Urinary bladder (tissue), 3 donors: ENCODE measurements at regions not wholly inside any gene's neighbourhood (a gene's known extent, or its start where the extent isn't known, plus 50 kb on each side); places are given as distances from the start of the nearest gene placed in this dataset.

ENCODE experiments used
- DNase-seq: peaks from one replicate; pipeline ENCODE4 v3.0.0-alpha.2; 2015; ENCODE audit errors: extremely low spot score
- H3K27ac ChIP-seq: one replicate; pipeline ENCODE4 v1.5.1; 2013; ENCODE audit warnings: low read depth, mild to moderate bottlenecking, moderate library complexity
- H3K36me3 ChIP-seq: one replicate; pipeline ENCODE4 v1.6.1; 2013; ENCODE audit warnings: mild to moderate bottlenecking, moderate library complexity; ENCODE audit not compliant: insufficient read depth
- H3K4me1 ChIP-seq: one replicate; pipeline ENCODE4 v1.6.1; 2013; ENCODE audit warnings: mild to moderate bottlenecking, moderate library complexity; ENCODE audit not compliant: insufficient read depth
- H3K4me3 ChIP-seq: one replicate; pipeline ENCODE4 v1.5.1; 2013; ENCODE audit warnings: low read depth, low read length
- WGBS: extraction: QIAGEN DNeasy Blood & Tissue Kit; methylation state at CpG from one replicate; pipeline ENCODE4 v1.1.7; 2013; 5-methylcytosine and 5-hydroxymethylcytosine counted together
- donor health status: healthy with polysubstance abuse.
- donor health status: healthy.

- Histone ChIP-seq H3K4me3 (no peak overlapping the region), H3K36me3 (no peaks in the 10 kb centered on the region), H3K27ac (no peak overlapping the region), H3K4me1 (no peaks in the 10 kb centered on the region)
- no peak for DNase-seq
- 81% methylated on average over 1 of the region's 1 CpG for WGBS
Measured at GRCh38 chr10:70939441-70940003, 51.2 kb upstream of the PCBD1 start.

DNA sequence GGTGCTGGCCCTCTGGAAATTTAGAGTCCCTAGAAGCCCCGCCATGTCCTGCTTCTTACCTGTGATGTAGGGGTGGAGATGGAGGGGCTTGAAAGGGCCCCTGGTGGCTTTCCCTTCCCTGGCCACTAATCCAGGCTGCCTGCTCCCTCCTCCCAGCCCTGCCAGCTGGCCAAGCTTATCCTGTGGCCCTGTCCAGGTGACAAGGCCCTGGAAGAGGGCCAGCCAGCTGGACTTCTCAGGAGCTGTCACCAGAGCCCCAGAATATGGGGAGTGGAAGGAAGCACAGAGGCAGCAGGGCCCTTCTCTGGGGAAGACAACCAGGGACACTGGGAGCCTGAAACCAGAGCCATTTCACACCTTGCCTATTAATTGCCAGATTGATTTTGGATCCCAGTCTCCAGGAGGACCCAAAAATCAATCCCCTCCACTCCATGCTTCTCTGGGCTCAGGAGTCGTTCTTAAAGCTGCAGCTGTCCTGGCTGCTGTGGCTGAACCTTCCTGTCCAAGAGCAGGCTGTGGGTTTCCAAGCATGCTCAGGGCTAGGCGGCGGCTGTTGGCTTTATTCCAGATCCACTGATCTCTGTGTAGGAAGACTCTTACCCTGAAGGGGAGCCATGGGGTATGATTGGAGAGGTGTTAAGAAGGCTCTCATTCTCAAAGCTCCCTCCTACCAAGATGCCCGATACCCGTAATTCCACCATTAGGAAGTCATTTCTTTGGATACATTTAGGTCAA, 52.6 kb upstream of the PCBD1 start:
- no peak for DNase-seq
- H3K27ac ChIP-seq, result no peak overlapping the region
- no peaks in the 10 kb centered on the region for H3K4me1 ChIP-seq
- WGBS, result 58% methylated on average over 6 of the region's 6 CpGs
- H3K36me3 ChIP-seq, result no peaks in the 10 kb centered on the region
- H3K4me3 ChIP-seq, result no peak overlapping the region

GRCh38 chr10:70942125-70942524, 53.8 kb upstream of the PCBD1 start:
- Histone ChIP-seq H3K4me1 (no peaks in the 10 kb centered on the region), H3K27ac (no peak overlapping the region), H3K4me3 (no peak overlapping the region), H3K36me3 (no peaks in the 10 kb centered on the region)
- no peak for DNase-seq
- 89% methylated on average over 6 of the region's 6 CpGs for WGBS

- DNase-seq, result no peak
- Histone ChIP-seq H3K4me1 (no peaks in the 10 kb centered on the region), H3K27ac (no peak overlapping the region), H3K36me3 (no peaks in the 10 kb centered on the region), H3K4me3 (no peak overlapping the region)
- WGBS, result 89% methylated on average over 3 of the region's 3 CpGs
Measured at GRCh38 chr10:70942725-70943124, 54.4 kb upstream of the PCBD1 start.

- no peaks in the 10 kb centered on the region for H3K4me1 ChIP-seq
- no peak overlapping the region for H3K27ac ChIP-seq
- WGBS, result 86% methylated on average over 4 of the region's 4 CpGs
Measured at GRCh38 chr10:70943249-70943648, 54.9 kb upstream of the PCBD1 start.

GRCh38 chr10:70943841-70944466, 55.6 kb upstream of the PCBD1 start:
- Histone ChIP-seq H3K27ac (no peak overlapping the region), H3K4me3 (no peak overlapping the region), H3K36me3 (no peaks in the 10 kb centered on the region), H3K4me1 (no peaks in the 10 kb centered on the region)
- 83% methylated on average over 14 of the region's 14 CpGs for WGBS
- no peak for DNase-seq

More at GRCh38 chr10:70943249-70943648, 54.9 kb upstream of the PCBD1 start:
- no peak for DNase-seq
- Histone ChIP-seq H3K36me3 (no peaks in the 10 kb centered on the region), H3K4me3 (no peak overlapping the region)

DNA sequence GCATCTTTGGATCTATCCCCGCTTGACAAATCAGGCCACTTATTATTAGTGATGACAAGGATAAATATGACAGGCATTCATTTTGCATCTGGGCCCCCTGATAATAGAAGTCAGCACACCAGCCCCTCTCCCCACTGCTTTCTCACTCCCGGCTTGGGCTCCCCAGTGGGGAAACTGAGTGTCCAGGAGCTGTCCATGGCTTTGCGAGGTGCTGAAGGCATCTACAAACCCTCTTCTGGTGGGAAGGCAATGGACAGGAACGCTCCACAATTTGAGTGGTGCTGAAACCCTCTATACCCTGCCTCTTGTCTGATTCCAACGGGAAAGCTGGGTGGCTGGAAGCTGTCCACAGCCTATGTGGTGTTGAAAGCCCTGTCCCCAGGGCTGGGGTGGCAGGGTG, 61.7 kb upstream of the PCBD1 start:
- no peak for DNase-seq
- Histone ChIP-seq H3K27ac (no peak overlapping the region), H3K4me3 (no peak overlapping the region), H3K4me1 (no peaks in the 10 kb centered on the region), H3K36me3 (no peaks in the 10 kb centered on the region)
- 85% methylated on average over 5 of the region's 5 CpGs for WGBS

DNA sequence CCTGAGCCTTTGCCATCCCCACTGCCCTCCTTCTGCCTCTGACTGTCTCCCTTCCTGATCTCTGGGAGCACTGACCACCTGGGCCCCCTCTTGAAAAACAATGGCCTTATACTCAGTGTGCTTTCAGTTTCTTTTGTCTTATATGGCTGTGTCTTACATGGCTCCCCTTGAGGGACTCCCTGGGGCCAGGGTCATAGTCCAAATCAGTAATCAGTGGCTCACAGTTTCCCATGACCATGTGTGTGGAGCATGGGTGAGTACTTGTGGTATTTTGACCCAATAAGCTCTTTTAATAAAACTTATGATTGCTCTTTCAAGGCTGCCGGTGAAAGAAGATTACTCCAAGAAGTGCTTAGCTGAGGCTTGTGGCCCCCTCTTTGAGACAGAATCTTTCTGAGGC, 62.4 kb upstream of the PCBD1 start:
- no peaks in the 10 kb centered on the region for H3K36me3 ChIP-seq
- no peak for DNase-seq
- WGBS, result 93% methylated on average over 1 of the region's 1 CpG
- H3K4me3 ChIP-seq, result no peak overlapping the region
- H3K4me1 ChIP-seq, result no peaks in the 10 kb centered on the region
- no peak overlapping the region for H3K27ac ChIP-seq

DNA sequence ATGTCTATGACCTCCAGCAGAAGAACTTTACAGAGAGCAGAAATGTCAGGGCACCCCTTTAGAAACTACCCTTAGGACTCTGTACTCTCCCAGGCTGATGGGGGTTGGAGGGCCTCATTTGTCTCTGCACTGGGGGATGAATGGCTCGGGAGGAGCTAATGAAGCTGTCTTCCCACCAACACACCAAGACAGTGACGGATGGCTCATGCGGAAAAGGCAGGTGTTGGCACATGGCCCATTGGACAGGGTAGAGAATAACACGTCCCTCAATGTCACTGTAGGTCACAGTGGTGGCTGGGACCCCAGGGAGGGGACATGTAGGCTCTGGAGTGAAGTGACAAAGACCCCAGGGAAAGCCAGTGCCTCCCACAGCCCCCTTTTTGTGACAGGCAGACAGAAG, 64.0 kb upstream of the PCBD1 start:
- Histone ChIP-seq H3K4me3 (no peak overlapping the region), H3K27ac (no peak overlapping the region), H3K4me1 (no peaks in the 10 kb centered on the region), H3K36me3 (no peaks in the 10 kb centered on the region)
- WGBS, result 84% methylated on average over 4 of the region's 4 CpGs
- no peak for DNase-seq

- no peaks in the 10 kb centered on the region for H3K36me3 ChIP-seq
- no peak for DNase-seq
- 88% methylated on average over 5 of the region's 5 CpGs for WGBS
- no peaks in the 10 kb centered on the region for H3K4me1 ChIP-seq
- no peak overlapping the region for H3K27ac ChIP-seq
- no peak overlapping the region for H3K4me3 ChIP-seq
Measured at GRCh38 chr10:70952921-70953320, 64.6 kb upstream of the PCBD1 start.

GRCh38 chr10:70954381-70955176, 66.2 kb upstream of the PCBD1 start:
- no peaks in the 10 kb centered on the region for H3K4me1 ChIP-seq
- H3K27ac ChIP-seq, result no peak overlapping the region
- no peak overlapping the region for H3K4me3 ChIP-seq
- 73% methylated on average over 13 of the region's 13 CpGs for WGBS
- DNase-seq, result no peak
- no peaks in the 10 kb centered on the region for H3K36me3 ChIP-seq

DNA sequence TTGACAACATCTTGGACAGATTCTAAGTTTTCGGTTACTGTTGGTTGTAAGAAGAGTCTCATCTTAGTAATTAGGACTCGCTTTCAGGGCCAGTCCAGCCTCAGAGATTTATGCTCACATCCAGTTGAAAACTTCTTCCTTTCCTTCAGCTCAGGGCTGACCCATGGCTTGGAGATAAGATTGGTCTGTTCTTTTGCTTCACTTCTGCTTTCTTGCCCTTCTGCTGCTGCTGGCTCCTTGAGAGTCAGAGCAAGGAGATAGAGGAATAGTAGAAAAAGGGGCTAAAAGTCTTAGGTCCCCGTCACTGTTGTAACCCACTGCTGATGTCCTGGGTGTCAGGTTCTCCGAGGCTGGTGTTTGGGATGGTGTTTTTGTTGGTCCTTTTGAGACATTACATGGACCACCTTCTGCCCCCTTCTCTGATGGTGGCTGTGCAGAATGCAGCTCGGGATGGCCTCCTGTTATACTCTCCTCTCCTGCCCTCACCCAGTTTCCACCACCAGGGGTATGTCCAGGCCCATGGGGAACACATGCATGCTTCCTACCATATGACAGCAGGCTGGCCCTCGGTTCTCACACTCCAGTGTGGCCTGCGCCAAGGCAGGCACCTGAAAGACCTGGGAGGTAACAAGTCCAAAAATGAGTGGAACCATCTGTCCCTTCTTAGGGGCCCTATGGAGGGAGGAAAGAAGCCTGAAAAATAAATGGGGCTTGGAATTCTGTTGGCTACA, 67.8 kb upstream of the PCBD1 start:
- 59% methylated on average over 7 of the region's 7 CpGs for WGBS
- no peak overlapping the region for H3K4me3 ChIP-seq
- no peak overlapping the region for H3K27ac ChIP-seq
- DNase-seq, result no peak
- no peaks in the 10 kb centered on the region for H3K4me1 ChIP-seq
- no peaks in the 10 kb centered on the region for H3K36me3 ChIP-seq

GRCh38 chr10:70958396-70958795, 70.0 kb upstream of the PCBD1 start:
- 70% methylated on average over 3 of the region's 3 CpGs for WGBS
- no peak for DNase-seq
- H3K4me1 ChIP-seq, result no peaks in the 10 kb centered on the region
- no peak overlapping the region for H3K4me3 ChIP-seq
- no peak overlapping the region for H3K27ac ChIP-seq
- H3K36me3 ChIP-seq, result no peaks in the 10 kb centered on the region
